ENCODE measurements at regions not wholly inside any gene's neighbourhood (a gene's known extent, or its start where the extent isn't known, plus 50 kb on each side); places are given as distances from the start of the nearest gene placed in this dataset.

- 4% methylated on average over 4 of the region's 5 CpGs for WGBS (ENCODE audit: insufficient coverage, low coverage, missing lambda C conversion rate)
- CTCF ChIA-PET (ENCODE audit: low intra/inter-chr PET ratio), result no interaction called here
- ATAC-seq, result no peak
Measured at GRCh38 chr4:175252642-175253041, 334.5 kb downstream of the ADAM29 start.

More at GRCh38 chr4:175252642-175253041, 334.5 kb downstream of the ADAM29 start:
- Histone ChIP-seq H3K27ac (ENCODE audit: extremely low read depth, low read depth, low read length) (no peak overlapping the region), H3K4me1 (replicated peaks in 1 of 2; ENCODE audit: control insufficient read depth in 2 of 2, insufficient read depth in 2 of 2, low read length in 2 of 2) (no peaks in the 10 kb centered on the region), H3K79me2 (ENCODE audit: control insufficient read depth, insufficient read depth, low read length) (no peaks in the 10 kb centered on the region), H3K9me1 (ENCODE audit: control insufficient read depth, insufficient read depth, low read length) (no peaks in the 10 kb centered on the region), H3K36me3 (ENCODE audit: control insufficient read depth, insufficient read depth, low read length) (no peaks in the 10 kb centered on the region), H3K9me3 (replicated peaks; ENCODE audit: control insufficient read depth, insufficient read depth, low read depth, low read length) (no peaks in the 10 kb centered on the region), H3K4me2 (ENCODE audit: insufficient read depth, low read length) (no peak overlapping the region), H3K9ac (ENCODE audit: insufficient read depth in 1 of 2, low read depth in 2 of 2, low read length in 2 of 2) (no peak overlapping the region), H3K4me3 (no peak overlapping the region), H3K27me3 (ENCODE audit: control insufficient read depth in 2 of 2, insufficient read depth in 2 of 2, low read length in 2 of 2) (no peaks in the 10 kb centered on the region), H2AFZ (ENCODE audit: low read depth, low read length) (no peak overlapping the region), H4K20me1 (replicated peaks; ENCODE audit: control insufficient read depth, insufficient read depth, low read length) (no peaks in the 10 kb centered on the region)
- no TSS peak for BruUV-seq (replicated peaks)
- TF ChIP-seq PTTG1 (tag; IDR thresholded peaks at IDR 0.05; ENCODE audit: low read depth) (no peak), SOX6 (IDR thresholded peaks at IDR 0.05) (no peak), BCL6 (CRISPR knock-in tag; IDR thresholded peaks at IDR 0.05) (no peak), RREB1 (CRISPR knock-in tag; IDR thresholded peaks at IDR 0.05) (no peak), NR2C2 (CRISPR knock-in tag; IDR thresholded peaks at IDR 0.05) (no peak), NR2C2 (tag; IDR thresholded peaks at IDR 0.05) (no peak), TFE3 (CRISPR knock-in tag; IDR thresholded peaks at IDR 0.05) (no peak), ZNF398 (CRISPR knock-in tag; IDR thresholded peaks at IDR 0.05) (no peak), MCM5 (IDR thresholded peaks at IDR 0.05; ENCODE audit: low read depth) (no peak), CHD4 (IDR thresholded peaks at IDR 0.05; ENCODE audit: insufficient read depth, insufficient replicate concordance, low read depth, low read length, poor library complexity, severe bottlenecking) (no peak), BHLHE40 (IDR thresholded peaks at IDR 0.05; ENCODE audit: low read length) (no peak), CCAR2 (IDR thresholded peaks at IDR 0.05; ENCODE audit: low read depth, low read length) (no peak)
- in situ Hi-C loops (cut with MboI) (no loop called here), intact Hi-C loops (cut with micrococcal nuclease) (no loop called here)
- no peak for DNase-seq (ENCODE audit: extremely low read depth in 1 of 4, low spot score in 3 of 4)
- no peak for FAIRE-seq
- POLR2A ChIA-PET, result no interaction called here

Measured in K562 (cell line).